Tibial nerve (tissue), 4 donors: ENCODE measurements at regions not wholly inside any gene's neighbourhood (a gene's known extent, or its start where the extent isn't known, plus 50 kb on each side); places are given as distances from the start of the nearest gene placed in this dataset.

Experiments used
- CTCF ChIP-seq, 5 experiments: fragments of 200-600 bp in 3 of 5; fragments of 450-650 bp in 2 of 5; sonication (generic) in 3 of 5; IDR thresholded peaks; one replicate each; pipeline ENCODE4 v1.5.1; 2016 to 2019; ENCODE audit warnings: antibody characterized with exemption in 5 of 5, mild to moderate bottlenecking in 3 of 5, moderate library complexity in 2 of 5
- EP300 ChIP-seq, 2 donors: sonication (generic); formaldehyde crosslinking; IDR thresholded peaks; one replicate each; pipeline ENCODE4 v1.6.1; 2017; ENCODE audit warnings: antibody characterized with exemption in 2 of 2, mild to moderate bottlenecking in 1 of 2
- POLR2A ChIP-seq, 2 donors: fragments of 450-650 bp; IDR thresholded peaks; one replicate each; pipeline ENCODE4 v1.6.1; 2017; ENCODE audit warnings: antibody characterized with exemption in 2 of 2, mild to moderate bottlenecking in 2 of 2, moderate library complexity in 2 of 2

GRCh38 chr9:108386032-108386431 lies 469.8 kb downstream of the ACTL7B start:
- TF ChIP-seq CTCF (IDR thresholded peaks at IDR 0.05), result no peak
- no peak for TF ChIP-seq EP300 (IDR thresholded peaks at IDR 0.05)
- no peak for TF ChIP-seq POLR2A (IDR thresholded peaks at IDR 0.05)
